IMR-90 (cell line): ENCODE measurements at regions not wholly inside any gene's neighbourhood (a gene's known extent, or its start where the extent isn't known, plus 50 kb on each side); places are given as distances from the start of the nearest gene placed in this dataset.

Experiments used
- ATAC-seq: fragments of 200-7000 bp; cut with Tn5 transposase; 2 replicates; pipeline ENCODE4 v1.9.1; 2020; ENCODE audit warnings: low read depth, mild to moderate bottlenecking, moderate library complexity
- BruUV-seq: library from RNA; stranded (reverse); fragments of 400-500 nt; replicated peaks from 2 replicates; lab custom pipeline; 2021; lab: Mats Ljungman, UMichigan
- CTCF ChIA-PET: fragments of 300-600 bp; formaldehyde crosslinking; extraction: SDS; loops from one replicate; lab custom pipeline; 2021; ENCODE audit warnings: antibody characterized with exemption; lab: Yijun Ruan, JAX
- POLR2A ChIA-PET: fragments of 300-600 bp; sonication (Branson Sonifier 250); formaldehyde crosslinking; loops from one replicate; lab custom pipeline; 2022; ENCODE audit warnings: antibody characterized with exemption; ENCODE audit not compliant: unreplicated experiment; lab: Charles Lee
- DNase-seq: peaks from one replicate; pipeline ENCODE4 v3.0.0; 2013
- H2AFZ ChIP-seq: replicated peaks from 2 replicates; pipeline ENCODE3; 2013; ENCODE audit warnings: low read length, mild to moderate bottlenecking; ENCODE audit not compliant: poor library complexity
- H2AK5ac ChIP-seq: 2 replicates; pipeline ENCODE4 v1.6.1; 2013; ENCODE audit warnings: low read depth, low read length, inconsistent platforms
- H2AK9ac ChIP-seq: replicated peaks from 2 replicates; pipeline ENCODE3; 2013; ENCODE audit warnings: mild to moderate bottlenecking, low read depth, low read length, moderate library complexity; ENCODE audit not compliant: poor library complexity
- H2BK120ac ChIP-seq: 2 replicates; pipeline ENCODE4 v1.6.1; 2013; ENCODE audit warnings: low read depth, low read length, inconsistent platforms
- H2BK15ac ChIP-seq: 3 replicates; pipeline ENCODE4 v1.6.1; 2013; ENCODE audit warnings: low read depth, low read length, inconsistent platforms
- H2BK20ac ChIP-seq: 2 replicates; pipeline ENCODE4 v1.6.1; 2013; ENCODE audit warnings: low read depth, mild to moderate bottlenecking, inconsistent platforms, low read length, moderate library complexity
- H2BK5ac ChIP-seq: 2 replicates; pipeline ENCODE4 v1.6.1; 2013; ENCODE audit warnings: mild to moderate bottlenecking, low read depth, low read length, inconsistent platforms; ENCODE audit not compliant: poor library complexity, severe bottlenecking
- H3K14ac ChIP-seq: replicated peaks from 2 replicates; pipeline ENCODE4 v1.6.1; 2013; ENCODE audit warnings: low read depth, low read length, inconsistent platforms
- H3K18ac ChIP-seq: 2 replicates; pipeline ENCODE4 v1.6.1; 2013; ENCODE audit warnings: low read depth, low read length, control low read depth
- H3K23ac ChIP-seq: 2 replicates; pipeline ENCODE4 v1.6.1; 2013; ENCODE audit warnings: low read depth, low read length, inconsistent platforms
- H3K27ac ChIP-seq: 2 replicates; pipeline ENCODE4 v1.5.1; 2013; ENCODE audit warnings: mild to moderate bottlenecking, control low read depth, low read length; ENCODE audit not compliant: insufficient read depth
- H3K27me3 ChIP-seq: 2 replicates; pipeline ENCODE4 v1.6.1; 2013; ENCODE audit warnings: low read length; ENCODE audit not compliant: control insufficient read depth, insufficient read depth
- H3K36me3 ChIP-seq: 2 replicates; pipeline ENCODE4 v1.6.1; 2013; ENCODE audit warnings: low read length, mixed read lengths; ENCODE audit not compliant: control insufficient read depth, insufficient read depth
- H3K4ac ChIP-seq: 2 replicates; pipeline ENCODE4 v1.6.1; 2013; ENCODE audit warnings: low read depth, low read length, inconsistent platforms
- H3K4me1 ChIP-seq: 2 replicates; pipeline ENCODE4 v1.6.1; 2013; ENCODE audit warnings: low read length, mixed read lengths; ENCODE audit not compliant: control insufficient read depth, insufficient read depth
- H3K4me2 ChIP-seq: 2 replicates; pipeline ENCODE4 v1.6.1; 2013; ENCODE audit warnings: low read depth, mild to moderate bottlenecking, control low read depth, low read length, moderate library complexity
- H3K4me3 ChIP-seq: 2 replicates; pipeline ENCODE4 v1.5.1; 2013; ENCODE audit warnings: low read depth, mild to moderate bottlenecking, control low read depth, low read length, moderate library complexity; ENCODE audit not compliant: insufficient read depth
- H3K56ac ChIP-seq: 2 replicates; pipeline ENCODE4 v1.6.1; 2013; ENCODE audit warnings: low read length, inconsistent platforms; ENCODE audit not compliant: insufficient read depth; ENCODE audit errors: extremely low read depth
- H3K79me1 ChIP-seq, 2 experiments: 2 replicates each; pipeline ENCODE4 v1.6.1; 2013; ENCODE audit warnings: low read length in 2 of 2, inconsistent platforms in 1 of 2, low read depth in 1 of 2
- H3K9ac ChIP-seq: 2 replicates; pipeline ENCODE4 v1.6.1; 2013; ENCODE audit warnings: low read depth, low read length, control low read depth
- H3K9me1 ChIP-seq: 2 replicates; pipeline ENCODE4 v1.6.1; 2013; ENCODE audit warnings: low read length, inconsistent platforms; ENCODE audit not compliant: insufficient read depth
- H3K9me3 ChIP-seq: 2 replicates; pipeline ENCODE4 v1.6.1; 2013; ENCODE audit warnings: low read length; ENCODE audit not compliant: control insufficient read depth, insufficient read depth
- H4K20me1 ChIP-seq: 2 replicates; pipeline ENCODE4 v1.6.1; 2013; ENCODE audit warnings: low read length, inconsistent platforms; ENCODE audit not compliant: insufficient read depth
- H4K5ac ChIP-seq: 2 replicates; pipeline ENCODE4 v1.6.1; 2013; ENCODE audit warnings: mild to moderate bottlenecking, low read depth, low read length, control low read depth
- H4K8ac ChIP-seq, 2 experiments: 2 replicates each; pipeline ENCODE4 v1.6.1; 2013; ENCODE audit warnings: low read depth in 2 of 2, low read length in 2 of 2, control low read depth in 1 of 2, inconsistent platforms in 1 of 2
- H4K91ac ChIP-seq: 2 replicates; pipeline ENCODE4 v1.6.1; 2013; ENCODE audit warnings: low read depth, low read length, inconsistent platforms; ENCODE audit not compliant: insufficient read depth
- BHLHE40 ChIP-seq: fragments of 150-350 bp; IDR thresholded peaks from 2 replicates; pipeline ENCODE4 v1.6.1; 2016; ENCODE audit warnings: mild to moderate bottlenecking, low read depth, low read length
- CEBPB ChIP-seq: IDR thresholded peaks from 2 replicates; pipeline ENCODE4 v1.6.1; 2012; ENCODE audit warnings: low read depth, low read length, improper control_type of control experiment
- CHD1 ChIP-seq: IDR thresholded peaks from 2 replicates; pipeline ENCODE4 v1.6.1; 2012; ENCODE audit warnings: low read depth, low read length, improper control_type of control experiment
- MAFK ChIP-seq: IDR thresholded peaks from 2 replicates; pipeline ENCODE4 v1.6.1; 2012; ENCODE audit warnings: low read depth, low read length, improper control_type of control experiment
- MAZ ChIP-seq: IDR thresholded peaks from 2 replicates; pipeline ENCODE4 v1.6.1; 2012; ENCODE audit warnings: low read depth, mild to moderate bottlenecking, low read length, improper control_type of control experiment, moderate library complexity, borderline replicate concordance
- NFE2L2 ChIP-seq: fragments of 150-350 bp; IDR thresholded peaks from 2 replicates; pipeline ENCODE4 v1.6.1; 2016; ENCODE audit warnings: low read depth, mild to moderate bottlenecking, low read length
- POLR2A ChIP-seq: IDR thresholded peaks from 2 replicates; pipeline ENCODE4 v1.6.1; 2012; ENCODE audit warnings: mild to moderate bottlenecking, low read depth, low read length
- RAD21 ChIP-seq: IDR thresholded peaks from 2 replicates; pipeline ENCODE4 v1.6.1; 2012; ENCODE audit warnings: low read length, improper control_type of control experiment
- RCOR1 ChIP-seq: IDR thresholded peaks from 2 replicates; pipeline ENCODE4 v1.6.1; 2012; ENCODE audit warnings: mild to moderate bottlenecking, low read length, improper control_type of control experiment; ENCODE audit not compliant: insufficient replicate concordance
- SMC3 ChIP-seq: fragments of 150-350 bp; IDR thresholded peaks from 2 replicates; pipeline ENCODE4 v1.6.1; 2016; ENCODE audit warnings: low read depth, mild to moderate bottlenecking, antibody characterized with exemption, low read length, moderate library complexity
- WGBS, 2 experiments: methylation state at CpG; one replicate each; pipeline versions ENCODE4 v1.1.5 to v1.1.7; 2013; ENCODE audit warnings: missing lambda C conversion rate in 2 of 2; ENCODE audit not compliant: insufficient read length in 1 of 2; ENCODE audit errors: extremely low coverage in 2 of 2; 5-methylcytosine and 5-hydroxymethylcytosine counted together
- dilution Hi-C: fragments of 300-500 bp; cut with HindIII; formaldehyde crosslinking; loops from one replicate; pipeline ENCODE4 v1.14.3; 2018; ENCODE audit warnings: low sequenced_read_pairs; ENCODE audit not compliant: unreplicated experiment
- in situ Hi-C: fragments of 300-500 bp; cut with MboI; formaldehyde crosslinking; loops from 3 replicates; pipeline ENCODE4 v1.14.3; 2019; ENCODE audit warnings: low sequenced_read_pairs, inconsistent platforms, mixed read lengths
- intact Hi-C: fragments of 100-400 bp; cut with micrococcal nuclease; formaldehyde crosslinking; loops from 2 replicates; pipeline ENCODE4 v1.10.0; 2022
- TF ChIP-seq, protein P1 (sequence below): fragments of 150-350 bp; IDR thresholded peaks from 2 replicates; pipeline ENCODE4 v1.6.1; 2016; ENCODE audit warnings: low read depth, mild to moderate bottlenecking, low read length, moderate library complexity, borderline replicate concordance
- TF ChIP-seq, protein P2 (sequence below): fragments of 150-350 bp; IDR thresholded peaks from 2 replicates; pipeline ENCODE4 v1.6.1; 2017; ENCODE audit warnings: mild to moderate bottlenecking, antibody characterized with exemption, low read length, low read depth
- TF ChIP-seq, protein P3 (sequence below): conservative IDR thresholded peaks from 2 replicates; pipeline ENCODE4 v1.5.1; 2012; ENCODE audit warnings: mild to moderate bottlenecking, low read depth, low read length, improper control_type of control experiment

DNA sequence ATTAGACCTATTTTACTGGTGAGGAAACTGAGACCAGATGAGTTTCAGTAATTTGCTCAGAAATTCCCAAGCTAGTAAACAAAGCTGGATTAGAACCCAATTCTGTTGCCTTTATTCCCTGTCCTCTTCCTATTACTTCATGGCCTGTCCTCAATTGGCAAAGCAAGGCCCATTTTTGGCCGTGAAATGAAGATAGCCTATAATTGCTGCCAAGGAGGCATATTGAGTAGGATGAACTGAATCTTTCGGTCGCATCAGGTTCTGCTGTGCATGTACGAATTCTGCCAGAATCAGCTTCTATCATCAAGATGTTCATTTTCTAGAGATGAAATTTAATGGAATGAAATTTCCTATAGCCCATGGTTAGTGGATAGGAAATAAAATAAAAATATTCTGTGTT lies 1485.2 kb upstream of the PIK3C3 start:
- no peak for TF ChIP-seq MAZ
- TF ChIP-seq CEBPB: no peak
- TF ChIP-seq, protein P1, sequence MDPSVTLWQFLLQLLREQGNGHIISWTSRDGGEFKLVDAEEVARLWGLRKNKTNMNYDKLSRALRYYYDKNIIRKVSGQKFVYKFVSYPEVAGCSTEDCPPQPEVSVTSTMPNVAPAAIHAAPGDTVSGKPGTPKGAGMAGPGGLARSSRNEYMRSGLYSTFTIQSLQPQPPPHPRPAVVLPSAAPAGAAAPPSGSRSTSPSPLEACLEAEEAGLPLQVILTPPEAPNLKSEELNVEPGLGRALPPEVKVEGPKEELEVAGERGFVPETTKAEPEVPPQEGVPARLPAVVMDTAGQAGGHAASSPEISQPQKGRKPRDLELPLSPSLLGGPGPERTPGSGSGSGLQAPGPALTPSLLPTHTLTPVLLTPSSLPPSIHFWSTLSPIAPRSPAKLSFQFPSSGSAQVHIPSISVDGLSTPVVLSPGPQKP: no peak
- no peak for TF ChIP-seq RAD21
- TF ChIP-seq, protein P2, sequence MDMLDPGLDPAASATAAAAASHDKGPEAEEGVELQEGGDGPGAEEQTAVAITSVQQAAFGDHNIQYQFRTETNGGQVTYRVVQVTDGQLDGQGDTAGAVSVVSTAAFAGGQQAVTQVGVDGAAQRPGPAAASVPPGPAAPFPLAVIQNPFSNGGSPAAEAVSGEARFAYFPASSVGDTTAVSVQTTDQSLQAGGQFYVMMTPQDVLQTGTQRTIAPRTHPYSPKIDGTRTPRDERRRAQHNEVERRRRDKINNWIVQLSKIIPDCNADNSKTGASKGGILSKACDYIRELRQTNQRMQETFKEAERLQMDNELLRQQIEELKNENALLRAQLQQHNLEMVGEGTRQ: no peak
- TF ChIP-seq, protein P3, sequence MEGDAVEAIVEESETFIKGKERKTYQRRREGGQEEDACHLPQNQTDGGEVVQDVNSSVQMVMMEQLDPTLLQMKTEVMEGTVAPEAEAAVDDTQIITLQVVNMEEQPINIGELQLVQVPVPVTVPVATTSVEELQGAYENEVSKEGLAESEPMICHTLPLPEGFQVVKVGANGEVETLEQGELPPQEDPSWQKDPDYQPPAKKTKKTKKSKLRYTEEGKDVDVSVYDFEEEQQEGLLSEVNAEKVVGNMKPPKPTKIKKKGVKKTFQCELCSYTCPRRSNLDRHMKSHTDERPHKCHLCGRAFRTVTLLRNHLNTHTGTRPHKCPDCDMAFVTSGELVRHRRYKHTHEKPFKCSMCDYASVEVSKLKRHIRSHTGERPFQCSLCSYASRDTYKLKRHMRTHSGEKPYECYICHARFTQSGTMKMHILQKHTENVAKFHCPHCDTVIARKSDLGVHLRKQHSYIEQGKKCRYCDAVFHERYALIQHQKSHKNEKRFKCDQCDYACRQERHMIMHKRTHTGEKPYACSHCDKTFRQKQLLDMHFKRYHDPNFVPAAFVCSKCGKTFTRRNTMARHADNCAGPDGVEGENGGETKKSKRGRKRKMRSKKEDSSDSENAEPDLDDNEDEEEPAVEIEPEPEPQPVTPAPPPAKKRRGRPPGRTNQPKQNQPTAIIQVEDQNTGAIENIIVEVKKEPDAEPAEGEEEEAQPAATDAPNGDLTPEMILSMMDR: no peak
- TF ChIP-seq RCOR1: no peak
- TF ChIP-seq SMC3: no peak
- TF ChIP-seq POLR2A: no peak
- no peak for TF ChIP-seq BHLHE40
- no peak for TF ChIP-seq CHD1
- no peak for TF ChIP-seq MAFK
- TF ChIP-seq NFE2L2: no peak
- Histone ChIP-seq H3K4me2 (no peak overlapping the region), H3K14ac (no peak overlapping the region), H2AFZ (no peak overlapping the region), H3K18ac (no peak overlapping the region), H3K4me3 (no peak overlapping the region), H4K20me1 (no peaks in the 10 kb centered on the region), H2BK5ac (no peak overlapping the region), H3K4ac (no peak overlapping the region), H3K4me1 (no peaks in the 10 kb centered on the region), H3K27me3 (no peaks in the 10 kb centered on the region; the same call in 1 of the 2 replicates), H3K9me1 (no peaks in the 10 kb centered on the region), H3K9me3 (no peaks in the 10 kb centered on the region), H2BK20ac (no peak overlapping the region), H2AK5ac (no peak overlapping the region), H4K5ac (no peak overlapping the region), H3K79me1 (no peaks in the 10 kb centered on the region), H4K91ac (no peak overlapping the region), H3K27ac (no peak overlapping the region), H2AK9ac (no peak overlapping the region), H3K23ac (no peak overlapping the region), H3K36me3 (no peaks in the 10 kb centered on the region), H3K56ac (no peak overlapping the region), H2BK120ac (no peak overlapping the region), H4K8ac (no peak overlapping the region), H3K9ac (no peak overlapping the region), H2BK15ac (no peak overlapping the region)
- no peak for DNase-seq
- in situ Hi-C loops: no loop called here
- intact Hi-C loops: no loop called here
- ChIA-PET POLR2A (no interaction called here), CTCF (no interaction called here)
- no TSS peak for BruUV-seq
- no peak for ATAC-seq
- no CpG with 5 or more reads among the region's 4 CpGs for WGBS, 2 experiments
- dilution Hi-C loops: no loop called here
